ENCODE measurements at regions not wholly inside any gene's neighbourhood (a gene's known extent, or its start where the extent isn't known, plus 50 kb on each side); places are given as distances from the start of the nearest gene placed in this dataset.
A peak's percentile ranks its signal among the peaks of the same experiment; 100 is the strongest.

DNA sequence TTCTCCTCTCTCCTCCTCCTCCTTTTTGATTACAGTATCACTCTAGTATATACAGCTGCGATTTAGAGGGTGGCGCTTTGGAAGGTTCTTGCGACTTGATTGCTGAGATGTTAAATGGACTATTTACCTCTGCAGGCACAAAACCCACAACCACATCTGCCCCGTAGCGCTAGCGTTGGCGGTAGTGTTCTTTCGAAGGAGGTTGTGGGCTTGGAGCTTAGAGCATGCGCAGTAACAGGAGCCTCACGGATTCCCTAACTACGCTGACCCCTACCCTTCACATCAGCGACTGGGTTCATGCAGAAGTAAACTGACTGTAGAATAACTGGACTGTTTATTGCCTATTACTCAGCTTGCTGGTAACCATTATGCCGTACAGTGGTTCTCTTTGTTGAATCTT, 58.0 kb downstream of the CGGBP1 start:
- DNase-seq (ENCODE audit: insufficient read length, low spot score, missing footprints), result peak; percentile 45
- peak overlapping the region; percentile 56 for H3K4me3 ChIP-seq (ENCODE audit: insufficient read depth, low read length)

DNA sequence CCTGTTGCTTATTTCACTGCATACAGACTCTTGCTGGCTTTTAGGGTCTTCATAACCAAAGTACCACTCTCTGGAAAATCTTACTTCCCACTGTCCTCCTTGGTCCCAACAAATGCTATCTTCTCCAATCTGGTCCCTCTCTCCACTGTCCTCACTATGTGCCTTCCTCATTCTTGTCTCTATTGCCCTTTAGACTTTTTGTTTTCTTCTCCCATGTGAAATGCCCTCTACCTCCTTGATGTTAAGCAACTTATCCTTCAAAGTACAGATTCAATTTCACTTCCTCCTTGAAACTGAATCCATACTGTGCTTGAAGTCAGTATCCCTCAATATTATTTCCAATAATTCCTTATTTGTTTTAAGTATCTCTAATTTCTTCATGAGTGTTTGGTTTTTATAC, 60.8 kb downstream of the CGGBP1 start:
- no peak overlapping the region for H3K27ac ChIP-seq (ENCODE audit: low read depth, low read length)
- no peak overlapping the region for H3K4me2 ChIP-seq (ENCODE audit: insufficient read depth, low read length)
- no peak overlapping the region for H3K4me3 ChIP-seq (ENCODE audit: insufficient read depth, low read length)
- H4K20me1 ChIP-seq (ENCODE audit: insufficient read depth, low read length), result no peaks in the 10 kb centered on the region
- H3K36me3 ChIP-seq (ENCODE audit: insufficient read depth, low read length), result no peaks in the 10 kb centered on the region
- peaks cover 7% of the 10 kb centered on the region for H3K4me1 ChIP-seq (ENCODE audit: insufficient read depth, low read length)
- H3K9me3 ChIP-seq (ENCODE audit: low read depth, low read length), result no peaks in the 10 kb centered on the region
- H2AFZ ChIP-seq (ENCODE audit: low read length), result no peak overlapping the region
- no peak for DNase-seq (ENCODE audit: insufficient read length, low spot score, missing footprints)
- H3K27me3 ChIP-seq (ENCODE audit: insufficient read depth, low read length), result no peaks in the 10 kb centered on the region
- no peaks in the 10 kb centered on the region for H3K79me2 ChIP-seq (ENCODE audit: insufficient read depth, low read length)
- TF ChIP-seq, protein P1, sequence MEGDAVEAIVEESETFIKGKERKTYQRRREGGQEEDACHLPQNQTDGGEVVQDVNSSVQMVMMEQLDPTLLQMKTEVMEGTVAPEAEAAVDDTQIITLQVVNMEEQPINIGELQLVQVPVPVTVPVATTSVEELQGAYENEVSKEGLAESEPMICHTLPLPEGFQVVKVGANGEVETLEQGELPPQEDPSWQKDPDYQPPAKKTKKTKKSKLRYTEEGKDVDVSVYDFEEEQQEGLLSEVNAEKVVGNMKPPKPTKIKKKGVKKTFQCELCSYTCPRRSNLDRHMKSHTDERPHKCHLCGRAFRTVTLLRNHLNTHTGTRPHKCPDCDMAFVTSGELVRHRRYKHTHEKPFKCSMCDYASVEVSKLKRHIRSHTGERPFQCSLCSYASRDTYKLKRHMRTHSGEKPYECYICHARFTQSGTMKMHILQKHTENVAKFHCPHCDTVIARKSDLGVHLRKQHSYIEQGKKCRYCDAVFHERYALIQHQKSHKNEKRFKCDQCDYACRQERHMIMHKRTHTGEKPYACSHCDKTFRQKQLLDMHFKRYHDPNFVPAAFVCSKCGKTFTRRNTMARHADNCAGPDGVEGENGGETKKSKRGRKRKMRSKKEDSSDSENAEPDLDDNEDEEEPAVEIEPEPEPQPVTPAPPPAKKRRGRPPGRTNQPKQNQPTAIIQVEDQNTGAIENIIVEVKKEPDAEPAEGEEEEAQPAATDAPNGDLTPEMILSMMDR (IDR thresholded peaks at IDR 0.05; ENCODE audit: extremely low read depth, low read depth, low read length), result no peak

More for the DNA sequence above, 58.0 kb downstream of the CGGBP1 start:
- Histone ChIP-seq H4K20me1 (ENCODE audit: insufficient read depth, low read length) (no peaks in the 10 kb centered on the region), H3K79me2 (ENCODE audit: insufficient read depth, low read length) (no peaks in the 10 kb centered on the region), H3K9me3 (ENCODE audit: low read depth, low read length) (no peaks in the 10 kb centered on the region), H3K27me3 (ENCODE audit: insufficient read depth, low read length) (no peaks in the 10 kb centered on the region), H2AFZ (ENCODE audit: low read length) (peak overlapping the region; percentile 85), H3K36me3 (ENCODE audit: insufficient read depth, low read length) (no peaks in the 10 kb centered on the region), H3K27ac (ENCODE audit: low read depth, low read length) (no peak overlapping the region), H3K4me1 (ENCODE audit: insufficient read depth, low read length) (peaks cover 7% of the 10 kb centered on the region), H3K4me2 (ENCODE audit: insufficient read depth, low read length) (peak overlapping the region; percentile 75)
- TF ChIP-seq, protein P1 (IDR thresholded peaks at IDR 0.05; ENCODE audit: extremely low read depth, low read depth, low read length), result no peak

DNA sequence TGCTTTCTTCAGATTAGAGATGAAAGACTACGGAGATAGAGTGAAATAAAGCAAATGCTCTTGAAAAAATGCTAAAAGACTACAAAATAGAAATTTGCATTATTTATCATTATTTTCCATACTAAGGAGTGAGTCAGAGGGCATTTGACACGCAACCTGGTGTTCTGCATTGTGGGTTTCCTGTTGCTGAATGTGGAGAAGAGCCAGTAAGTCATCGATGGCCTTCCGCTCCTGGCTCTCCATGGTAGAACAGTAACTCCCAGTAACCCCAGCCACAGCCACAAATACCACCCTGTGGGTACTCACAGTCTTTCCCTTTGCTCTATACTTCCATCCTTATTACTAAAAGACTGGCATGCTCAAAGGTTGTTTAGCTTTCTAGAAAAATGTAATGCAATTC, 61.5 kb downstream of the CGGBP1 start:
- no peaks in the 10 kb centered on the region for H3K36me3 ChIP-seq (ENCODE audit: insufficient read depth, low read length)
- no peak overlapping the region for H3K27ac ChIP-seq (ENCODE audit: low read depth, low read length)
- TF ChIP-seq, protein P1 (IDR thresholded peaks at IDR 0.05; ENCODE audit: extremely low read depth, low read depth, low read length), result no peak
- peak overlapping the region; percentile 17 for H3K4me3 ChIP-seq (ENCODE audit: insufficient read depth, low read length)
- H3K79me2 ChIP-seq (ENCODE audit: insufficient read depth, low read length), result no peaks in the 10 kb centered on the region
- no peaks in the 10 kb centered on the region for H4K20me1 ChIP-seq (ENCODE audit: insufficient read depth, low read length)
- peaks cover 7% of the 10 kb centered on the region for H3K4me1 ChIP-seq (ENCODE audit: insufficient read depth, low read length)
- no peaks in the 10 kb centered on the region for H3K27me3 ChIP-seq (ENCODE audit: insufficient read depth, low read length)
- no peak for DNase-seq (ENCODE audit: insufficient read length, low spot score, missing footprints)
- H2AFZ ChIP-seq (ENCODE audit: low read length), result peak overlapping the region; percentile 42
- peak overlapping the region; percentile 68 for H3K4me2 ChIP-seq (ENCODE audit: insufficient read depth, low read length)
- no peaks in the 10 kb centered on the region for H3K9me3 ChIP-seq (ENCODE audit: low read depth, low read length)

DNA sequence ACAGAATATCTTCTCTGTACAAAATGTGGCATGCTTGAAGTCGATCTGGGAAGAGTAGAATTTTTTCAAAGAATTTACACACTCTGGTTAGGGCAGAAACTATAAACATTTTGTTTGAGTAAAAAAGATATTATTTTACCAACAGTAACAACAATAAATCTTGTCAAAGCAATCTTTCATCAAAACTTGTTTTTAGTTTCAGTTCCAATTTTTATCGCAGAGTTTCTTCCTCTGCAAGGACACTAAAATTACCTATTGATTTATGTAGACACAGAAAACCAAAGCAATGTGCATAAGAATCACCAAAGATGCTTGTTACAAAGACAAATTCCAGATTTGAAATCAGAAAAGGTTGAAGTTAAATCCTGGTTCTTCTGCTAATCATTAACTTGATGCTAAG, 61.9 kb downstream of the CGGBP1 start:
- H3K9me3 ChIP-seq (ENCODE audit: low read depth, low read length), result no peaks in the 10 kb centered on the region
- no peaks in the 10 kb centered on the region for H3K36me3 ChIP-seq (ENCODE audit: insufficient read depth, low read length)
- H3K4me3 ChIP-seq (ENCODE audit: insufficient read depth, low read length), result peak overlapping the region; percentile 17
- no peak for DNase-seq (ENCODE audit: insufficient read length, low spot score, missing footprints)
- H3K27ac ChIP-seq (ENCODE audit: low read depth, low read length), result no peak overlapping the region
- H3K4me1 ChIP-seq (ENCODE audit: insufficient read depth, low read length), result peaks cover 7% of the 10 kb centered on the region
- no peaks in the 10 kb centered on the region for H3K27me3 ChIP-seq (ENCODE audit: insufficient read depth, low read length)
- TF ChIP-seq, protein P1 (IDR thresholded peaks at IDR 0.05; ENCODE audit: extremely low read depth, low read depth, low read length), result no peak
- H4K20me1 ChIP-seq (ENCODE audit: insufficient read depth, low read length), result no peaks in the 10 kb centered on the region
- H3K79me2 ChIP-seq (ENCODE audit: insufficient read depth, low read length), result no peaks in the 10 kb centered on the region
- H3K4me2 ChIP-seq (ENCODE audit: insufficient read depth, low read length), result peak overlapping the region; percentile 68
- H2AFZ ChIP-seq (ENCODE audit: low read length), result peak overlapping the region; percentile 42

All from osteoblast (primary cell).